GM23338 (cell line): ENCODE measurements at regions not wholly inside any gene's neighbourhood (a gene's known extent, or its start where the extent isn't known, plus 50 kb on each side); places are given as distances from the start of the nearest gene placed in this dataset.

Experiments used
- ATAC-seq: fragments of 200-7000 bp; cut with Tn5 transposase; 3 replicates; pipeline ENCODE4 v1.9.1; 2020
- DNase-seq: peaks from one replicate; pipeline ENCODE4 v3.0.0-alpha.2; 2015; ENCODE audit warnings: low spot score
- H2AFZ ChIP-seq: fragments of 200-600 bp; sonication (generic); 2 replicates; pipeline ENCODE4 v1.8.0; 2016; ENCODE audit warnings: antibody characterized with exemption, mild to moderate bottlenecking, moderate library complexity
- H3F3A ChIP-seq: fragments of 200-600 bp; sonication (generic); replicated peaks from 2 replicates; pipeline ENCODE4 v1.8.0; 2017; ENCODE audit warnings: antibody characterized with exemption, mixed run types, low read depth
- H3K27ac ChIP-seq: fragments of 200-600 bp; sonication (generic); 2 replicates; pipeline ENCODE4 v1.6.1; 2016; ENCODE audit warnings: low read depth
- H3K27me3 ChIP-seq: fragments of 200-600 bp; sonication (generic); 2 replicates; pipeline ENCODE4 v1.8.0; 2016; ENCODE audit warnings: mild to moderate bottlenecking, mixed run types, moderate library complexity; ENCODE audit not compliant: insufficient read depth
- H3K36me3 ChIP-seq: fragments of 200-600 bp; sonication (generic); 2 replicates; pipeline ENCODE4 v1.8.0; 2016; ENCODE audit warnings: mild to moderate bottlenecking; ENCODE audit not compliant: insufficient read depth
- H3K4me1 ChIP-seq: fragments of 200-600 bp; sonication (generic); 2 replicates; pipeline ENCODE4 v1.8.0; 2016; ENCODE audit warnings: mild to moderate bottlenecking, moderate library complexity; ENCODE audit not compliant: insufficient read depth
- H3K4me2 ChIP-seq: fragments of 200-600 bp; sonication (generic); 2 replicates; pipeline ENCODE4 v1.7.1; 2017; ENCODE audit warnings: mixed run types
- H3K4me3 ChIP-seq: fragments of 200-600 bp; sonication (generic); 2 replicates; pipeline ENCODE4 v1.6.1; 2016; ENCODE audit warnings: mixed run types
- H3K79me2 ChIP-seq: fragments of 200-600 bp; sonication (generic); replicated peaks from 2 replicates; pipeline ENCODE4 v1.8.0; 2017; ENCODE audit warnings: mild to moderate bottlenecking; ENCODE audit not compliant: insufficient read depth
- H3K9me2 ChIP-seq: fragments of 200-600 bp; sonication (generic); 2 replicates; pipeline ENCODE4 v1.8.0; 2017; ENCODE audit not compliant: insufficient read depth
- H4K20me1 ChIP-seq: fragments of 200-600 bp; sonication (generic); replicated peaks from 2 replicates; pipeline ENCODE4 v1.8.0; 2017; ENCODE audit warnings: mild to moderate bottlenecking; ENCODE audit not compliant: insufficient read depth
- H3K27ac Mint-ChIP-seq: 2 replicates; pipeline ENCODE4 v1.8.0; 2020; ENCODE audit warnings: inconsistent platforms, mild to moderate bottlenecking, moderate library complexity, mixed read lengths
- H3K27me3 Mint-ChIP-seq: 3 replicates; pipeline ENCODE4 v1.8.0; 2022; ENCODE audit warnings: low read depth, mild to moderate bottlenecking, moderate library complexity, mixed read lengths, inconsistent platforms; ENCODE audit not compliant: insufficient read depth, poor library complexity
- H3K36me3 Mint-ChIP-seq: 3 replicates; pipeline ENCODE4 v1.8.0; 2021; ENCODE audit warnings: low read depth, mild to moderate bottlenecking, inconsistent platforms, moderate library complexity, mixed read lengths
- H3K4me1 Mint-ChIP-seq: 3 replicates; pipeline ENCODE4 v1.8.0; 2020; ENCODE audit warnings: mild to moderate bottlenecking, inconsistent platforms, mixed read lengths
- H3K4me3 Mint-ChIP-seq: 3 replicates; pipeline ENCODE4 v1.8.0; 2021; ENCODE audit warnings: moderate library complexity, mild to moderate bottlenecking, inconsistent platforms, mixed read lengths
- H3K9me3 Mint-ChIP-seq: 3 replicates; pipeline ENCODE4 v1.8.0; 2020; ENCODE audit warnings: moderate library complexity, mild to moderate bottlenecking, inconsistent platforms, mixed read lengths
- CTCF ChIP-seq, 2 experiments: fragments of 200-600 bp in 1 of 2; sonication (generic) in 1 of 2; conservative IDR thresholded peaks; 2 replicates each; pipeline versions ENCODE4 v1.5.1 to v1.6.1; 2016 to 2017; ENCODE audit warnings: antibody characterized with exemption in 2 of 2, low read depth in 2 of 2, mild to moderate bottlenecking in 2 of 2, moderate library complexity in 1 of 2
- ETS1 ChIP-seq: IDR thresholded peaks from 2 replicates; pipeline ENCODE4 v1.6.1; 2016; ENCODE audit warnings: antibody characterized with exemption
- EZH2 ChIP-seq: fragments of 200-600 bp; sonication (generic); IDR thresholded peaks from one replicate; pipeline ENCODE4 v1.8.0; 2017; ENCODE audit warnings: antibody characterized with exemption, mild to moderate bottlenecking, low read depth; ENCODE audit not compliant: unreplicated experiment
- EZH2phosphoT487 ChIP-seq: fragments of 200-600 bp; sonication (generic); IDR thresholded peaks from one replicate; pipeline ENCODE4 v1.8.1; 2018; ENCODE audit warnings: antibody characterized with exemption; ENCODE audit not compliant: unreplicated experiment
- JUNB ChIP-seq: IDR thresholded peaks from one replicate; pipeline ENCODE4 v1.6.1; 2016; ENCODE audit warnings: antibody characterized with exemption; ENCODE audit not compliant: unreplicated experiment
- NANOG ChIP-seq: IDR thresholded peaks from 2 replicates; pipeline ENCODE4 v1.6.1; 2016; ENCODE audit warnings: antibody characterized with exemption, borderline replicate concordance
- POLR2AphosphoS5 ChIP-seq: IDR thresholded peaks from 2 replicates; pipeline ENCODE4 v1.6.1; 2016; ENCODE audit warnings: antibody characterized with exemption, low read depth
- STAT1 ChIP-seq: IDR thresholded peaks from one replicate; pipeline ENCODE4 v1.6.1; 2016; ENCODE audit warnings: antibody characterized with exemption; ENCODE audit not compliant: unreplicated experiment
- TF ChIP-seq, protein P1 (sequence below): IDR thresholded peaks from one replicate; pipeline ENCODE4 v1.6.1; 2018; ENCODE audit warnings: antibody characterized with exemption; ENCODE audit not compliant: unreplicated experiment

DNA sequence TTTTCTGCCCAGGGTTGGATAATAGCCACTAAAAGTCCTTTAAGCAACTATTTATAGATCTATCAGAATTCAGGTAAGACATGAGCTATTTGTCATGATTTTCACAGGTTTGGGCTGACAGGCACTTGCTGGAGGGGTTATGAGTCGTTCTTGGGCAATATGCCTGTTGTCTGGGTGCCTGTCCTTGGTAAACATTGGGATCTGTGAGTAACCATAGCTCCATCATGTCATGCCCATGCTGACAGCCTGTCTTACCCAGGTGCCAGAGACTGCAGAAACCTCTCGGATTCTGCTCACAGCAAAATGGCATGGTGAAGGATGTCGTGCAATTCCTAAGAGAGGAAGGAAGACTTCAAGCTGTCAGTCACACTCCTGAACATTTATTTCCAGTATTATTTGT lies 116.0 kb upstream of the PUDP start:
- H3K27me3 Mint-ChIP-seq: no peaks in the 10 kb centered on the region

DNA sequence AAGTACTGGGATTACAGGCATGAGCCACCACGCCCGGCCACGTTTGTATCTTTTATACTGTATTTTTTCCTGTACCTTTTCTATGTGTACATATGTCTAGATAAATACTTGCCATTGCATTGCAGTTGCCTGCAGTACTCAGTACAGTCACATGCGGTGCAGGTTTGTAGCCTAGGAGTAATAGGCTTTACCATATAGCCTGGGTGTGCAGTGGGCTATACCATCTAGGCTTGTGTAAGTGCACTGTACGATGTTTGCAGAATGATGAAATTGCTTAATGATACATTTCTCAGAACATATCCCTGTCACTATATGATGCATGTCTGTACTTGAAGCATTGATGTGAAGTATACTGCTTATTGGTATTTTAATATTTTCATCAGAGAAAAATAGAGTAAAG lies 115.4 kb upstream of the PUDP start:
- no peaks in the 10 kb centered on the region for H3K79me2 ChIP-seq
- no peaks in the 10 kb centered on the region for H3K36me3 ChIP-seq
- H3K27ac ChIP-seq: no peak overlapping the region
- H3K4me3 ChIP-seq: no peak overlapping the region
- H3K4me1 Mint-ChIP-seq: no peaks in the 10 kb centered on the region
- H3K9me2 ChIP-seq: no peaks in the 10 kb centered on the region
- H3K4me1 ChIP-seq: no peaks in the 10 kb centered on the region
- DNase-seq: no peak
- no peaks in the 10 kb centered on the region for H3K27me3 ChIP-seq
- no peak for ATAC-seq
- TF ChIP-seq NANOG: no peak
- TF ChIP-seq ETS1: no peak
- TF ChIP-seq POLR2AphosphoS5: no peak
- no peak for TF ChIP-seq EZH2
- TF ChIP-seq, protein P1, sequence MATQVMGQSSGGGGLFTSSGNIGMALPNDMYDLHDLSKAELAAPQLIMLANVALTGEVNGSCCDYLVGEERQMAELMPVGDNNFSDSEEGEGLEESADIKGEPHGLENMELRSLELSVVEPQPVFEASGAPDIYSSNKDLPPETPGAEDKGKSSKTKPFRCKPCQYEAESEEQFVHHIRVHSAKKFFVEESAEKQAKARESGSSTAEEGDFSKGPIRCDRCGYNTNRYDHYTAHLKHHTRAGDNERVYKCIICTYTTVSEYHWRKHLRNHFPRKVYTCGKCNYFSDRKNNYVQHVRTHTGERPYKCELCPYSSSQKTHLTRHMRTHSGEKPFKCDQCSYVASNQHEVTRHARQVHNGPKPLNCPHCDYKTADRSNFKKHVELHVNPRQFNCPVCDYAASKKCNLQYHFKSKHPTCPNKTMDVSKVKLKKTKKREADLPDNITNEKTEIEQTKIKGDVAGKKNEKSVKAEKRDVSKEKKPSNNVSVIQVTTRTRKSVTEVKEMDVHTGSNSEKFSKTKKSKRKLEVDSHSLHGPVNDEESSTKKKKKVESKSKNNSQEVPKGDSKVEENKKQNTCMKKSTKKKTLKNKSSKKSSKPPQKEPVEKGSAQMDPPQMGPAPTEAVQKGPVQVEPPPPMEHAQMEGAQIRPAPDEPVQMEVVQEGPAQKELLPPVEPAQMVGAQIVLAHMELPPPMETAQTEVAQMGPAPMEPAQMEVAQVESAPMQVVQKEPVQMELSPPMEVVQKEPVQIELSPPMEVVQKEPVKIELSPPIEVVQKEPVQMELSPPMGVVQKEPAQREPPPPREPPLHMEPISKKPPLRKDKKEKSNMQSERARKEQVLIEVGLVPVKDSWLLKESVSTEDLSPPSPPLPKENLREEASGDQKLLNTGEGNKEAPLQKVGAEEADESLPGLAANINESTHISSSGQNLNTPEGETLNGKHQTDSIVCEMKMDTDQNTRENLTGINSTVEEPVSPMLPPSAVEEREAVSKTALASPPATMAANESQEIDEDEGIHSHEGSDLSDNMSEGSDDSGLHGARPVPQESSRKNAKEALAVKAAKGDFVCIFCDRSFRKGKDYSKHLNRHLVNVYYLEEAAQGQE: no peak
- no peaks in the 10 kb centered on the region for H3K36me3 Mint-ChIP-seq
- H3K4me2 ChIP-seq: no peak overlapping the region
- H3F3A ChIP-seq: no peaks in the 10 kb centered on the region
- H3K4me3 Mint-ChIP-seq: no peak overlapping the region
- no peak overlapping the region for H2AFZ ChIP-seq
- H3K27me3 Mint-ChIP-seq: no peaks in the 10 kb centered on the region
- no peaks in the 10 kb centered on the region; the same call in 2 of the 3 replicates for H3K9me3 Mint-ChIP-seq
- no peaks in the 10 kb centered on the region for H4K20me1 ChIP-seq
- no peak overlapping the region for H3K27ac Mint-ChIP-seq

More for the DNA sequence above, 116.0 kb upstream of the PUDP start:
- TF ChIP-seq EZH2phosphoT487: no peak
- TF ChIP-seq, protein P1: no peak
- no peak for TF ChIP-seq STAT1
- no peak for TF ChIP-seq JUNB
- no peak for TF ChIP-seq CTCF (conservative IDR thresholded peaks at IDR 0.05; ENCODE audit: low read depth in 2 of 2)
- TF ChIP-seq EZH2: no peak
- no peak overlapping the region for H3K4me2 ChIP-seq
- ATAC-seq (no peak), DNase-seq (no peak)
- no peak overlapping the region for H2AFZ ChIP-seq
- H3K27ac ChIP-seq: no peak overlapping the region
- H3K4me1 ChIP-seq: no peaks in the 10 kb centered on the region
- H3K4me3 ChIP-seq: no peak overlapping the region
- H3K9me3 Mint-ChIP-seq: no peaks in the 10 kb centered on the region; the same call in 2 of the 3 replicates
- no peaks in the 10 kb centered on the region for H3K79me2 ChIP-seq
- no peaks in the 10 kb centered on the region for H3K36me3 ChIP-seq
- H3K4me1 Mint-ChIP-seq: no peaks in the 10 kb centered on the region
- H3K9me2 ChIP-seq: no peaks in the 10 kb centered on the region
- H3K4me3 Mint-ChIP-seq: no peak overlapping the region
- H3K36me3 Mint-ChIP-seq: no peaks in the 10 kb centered on the region
- H3K27ac Mint-ChIP-seq: no peak overlapping the region
- no peaks in the 10 kb centered on the region for H4K20me1 ChIP-seq
- no peaks in the 10 kb centered on the region for H3K27me3 ChIP-seq
- H3F3A ChIP-seq: no peaks in the 10 kb centered on the region
